ENCODE measurements at regions not wholly inside any gene's neighbourhood (a gene's known extent, or its start where the extent isn't known, plus 50 kb on each side); places are given as distances from the start of the nearest gene placed in this dataset.

- Histone ChIP-seq H3K4me1 (ENCODE audit: insufficient read depth, low read length, poor library complexity, severe bottlenecking) (no peaks in the 10 kb centered on the region), H3K9me3 (ENCODE audit: low read depth, low read length, poor library complexity, severe bottlenecking) (no peaks in the 10 kb centered on the region), H3K4me3 (ENCODE audit: low read depth, low read length, poor library complexity, severe bottlenecking) (no peak overlapping the region), H3K27me3 (replicated peaks; ENCODE audit: insufficient read depth, low read depth, low read length, poor library complexity) (no peaks in the 10 kb centered on the region), H3K27ac (ENCODE audit: low read depth, low read length, poor library complexity, severe bottlenecking) (no peak overlapping the region), H3K36me3 (ENCODE audit: insufficient read depth, low read length, poor library complexity, severe bottlenecking) (no peaks in the 10 kb centered on the region)
- intact Hi-C loops (cut with micrococcal nuclease; ENCODE audit: unreplicated experiment): no loop called here
- TF ChIP-seq EZH2 (IDR thresholded peaks at IDR 0.05; ENCODE audit: borderline replicate concordance, low read depth, low read length, poor library complexity, severe bottlenecking) (no peak), CTCF (conservative IDR thresholded peaks at IDR 0.05; ENCODE audit: low read depth, low read length) (no peak)
- ChIA-PET CTCF (no interaction called here), POLR2A (ENCODE audit: low non-redundant PET) (no interaction called here)
- no peak for DNase-seq (ENCODE audit: low spot score)
- no TSS peak for BruUV-seq (replicated peaks)
Measured at GRCh38 chr5:103840600-103840999, 278.0 kb upstream of the NUDT12 start.

GRCh38 chr5:103834216-103834615 lies 271.6 kb upstream of the NUDT12 start:
- no peaks in the 10 kb centered on the region for H3K9me3 ChIP-seq (ENCODE audit: low read depth, low read length, poor library complexity, severe bottlenecking)
- no peaks in the 10 kb centered on the region for H3K4me1 ChIP-seq (ENCODE audit: insufficient read depth, low read length, poor library complexity, severe bottlenecking)
- TF ChIP-seq EZH2 (IDR thresholded peaks at IDR 0.05; ENCODE audit: borderline replicate concordance, low read depth, low read length, poor library complexity, severe bottlenecking): no peak
- TF ChIP-seq CTCF (conservative IDR thresholded peaks at IDR 0.05; ENCODE audit: low read depth, low read length): no peak
- no peak overlapping the region for H3K4me3 ChIP-seq (ENCODE audit: low read depth, low read length, poor library complexity, severe bottlenecking)
- no peaks in the 10 kb centered on the region for H3K27me3 ChIP-seq (replicated peaks; ENCODE audit: insufficient read depth, low read depth, low read length, poor library complexity)
- no peak overlapping the region for H3K27ac ChIP-seq (ENCODE audit: low read depth, low read length, poor library complexity, severe bottlenecking)
- POLR2A ChIA-PET (ENCODE audit: low non-redundant PET): no interaction called here
- no peaks in the 10 kb centered on the region for H3K36me3 ChIP-seq (ENCODE audit: insufficient read depth, low read length, poor library complexity, severe bottlenecking)
- intact Hi-C loops (cut with micrococcal nuclease; ENCODE audit: unreplicated experiment): no loop called here
- BruUV-seq (replicated peaks): no TSS peak
- DNase-seq (ENCODE audit: low spot score): no peak
- CTCF ChIA-PET: no interaction called here

- Histone ChIP-seq H3K27me3 (replicated peaks; ENCODE audit: insufficient read depth, low read depth, low read length, poor library complexity) (no peaks in the 10 kb centered on the region), H3K4me1 (ENCODE audit: insufficient read depth, low read length, poor library complexity, severe bottlenecking) (no peaks in the 10 kb centered on the region), H3K36me3 (ENCODE audit: insufficient read depth, low read length, poor library complexity, severe bottlenecking) (no peaks in the 10 kb centered on the region), H3K4me3 (ENCODE audit: low read depth, low read length, poor library complexity, severe bottlenecking) (no peak overlapping the region), H3K27ac (ENCODE audit: low read depth, low read length, poor library complexity, severe bottlenecking) (no peak overlapping the region), H3K9me3 (ENCODE audit: low read depth, low read length, poor library complexity, severe bottlenecking) (no peaks in the 10 kb centered on the region)
- TF ChIP-seq CTCF (conservative IDR thresholded peaks at IDR 0.05; ENCODE audit: low read depth, low read length) (peak; percentile 59), EZH2 (IDR thresholded peaks at IDR 0.05; ENCODE audit: borderline replicate concordance, low read depth, low read length, poor library complexity, severe bottlenecking) (no peak)
- no peak for DNase-seq (ENCODE audit: low spot score)
- POLR2A ChIA-PET (ENCODE audit: low non-redundant PET): no interaction called here
- BruUV-seq (replicated peaks): no TSS peak
- intact Hi-C loops (cut with micrococcal nuclease; ENCODE audit: unreplicated experiment): no loop called here
- CTCF ChIA-PET: no interaction called here
Measured at GRCh38 chr5:103829585-103829984, 267.0 kb upstream of the NUDT12 start.

Data from A673 (cell line).